Activated naive CD8-positive, alpha-beta T cell treated with anti-CD3 and anti-CD28 coated beads, Interleukin-2, amount 10 ng/mL, durations not matched to agents 7 days and 5 days (primary cell): ENCODE measurements at regions not wholly inside any gene's neighbourhood (a gene's known extent, or its start where the extent isn't known, plus 50 kb on each side); places are given as distances from the start of the nearest gene placed in this dataset.
"Not testable (repeated sequence)": the region's sequence is repeated elsewhere in the genome, so short reads cannot be mapped to it uniquely, and the experiment has no call there.

ENCODE experiments used
- ATAC-seq: fragments of 150-1000 bp; cut with Tn5 transposase; one replicate; pipeline ENCODE4 v1.10.0; 2021; ENCODE audit warnings: low read depth, moderate library complexity
- POLR2A ChIA-PET: fragments of 350-600 bp; sonication (Branson Sonifier 250); formaldehyde crosslinking; loops from one replicate; lab custom pipeline; 2021; ENCODE audit warnings: antibody characterized with exemption; lab: Charles Lee
- DNase-seq: peaks from one replicate; pipeline ENCODE4 v3.0.0; 2021
- H3K27ac Mint-ChIP-seq: one replicate; pipeline ENCODE4 v1.8.0; 2022; ENCODE audit warnings: mild to moderate bottlenecking, mixed read lengths
- H3K27me3 Mint-ChIP-seq: one replicate; pipeline ENCODE4 v1.8.0; 2022; ENCODE audit warnings: mild to moderate bottlenecking, moderate library complexity, mixed read lengths
- H3K36me3 Mint-ChIP-seq: one replicate; pipeline ENCODE4 v1.8.0; 2021; ENCODE audit warnings: mild to moderate bottlenecking, mixed read lengths
- H3K4me1 Mint-ChIP-seq: one replicate; pipeline ENCODE4 v1.8.0; 2021; ENCODE audit warnings: mixed read lengths
- H3K4me3 Mint-ChIP-seq: one replicate; pipeline ENCODE4 v1.8.0; 2022; ENCODE audit warnings: mild to moderate bottlenecking, moderate library complexity, mixed read lengths
- H3K9me3 Mint-ChIP-seq: one replicate; pipeline ENCODE4 v1.8.0; 2021; ENCODE audit warnings: mixed read lengths

GRCh38 chr16:59013930-59014329 is 279.8 kb upstream of the GOT2 start:
- Mint-ChIP-seq H3K9me3 (no peaks in the 10 kb centered on the region), H3K27ac (no peak overlapping the region), H3K27me3 (no peaks in the 10 kb centered on the region), H3K4me1 (no peaks in the 10 kb centered on the region), H3K4me3 (no peak overlapping the region), H3K36me3 (no peaks in the 10 kb centered on the region)
- POLR2A ChIA-PET = no interaction called here
- DNase-seq (no peak), ATAC-seq (no peak)

- no peaks in the 10 kb centered on the region for H3K27me3 Mint-ChIP-seq
- DNase-seq = no peak
- ATAC-seq = no peak
- H3K4me3 Mint-ChIP-seq = no peak overlapping the region
- peaks cover 1% of the 10 kb centered on the region for H3K9me3 Mint-ChIP-seq
- H3K36me3 Mint-ChIP-seq = no peaks in the 10 kb centered on the region
- no peak overlapping the region for H3K27ac Mint-ChIP-seq
- POLR2A ChIA-PET = no interaction called here
- H3K4me1 Mint-ChIP-seq = no peaks in the 10 kb centered on the region
Measured at GRCh38 chr16:58999762-59000161, 265.6 kb upstream of the GOT2 start.

- H3K36me3 Mint-ChIP-seq, DNase-seq, H3K27me3 Mint-ChIP-seq, H3K27ac Mint-ChIP-seq, H3K4me1 Mint-ChIP-seq, H3K4me3 Mint-ChIP-seq, ATAC-seq, POLR2A ChIA-PET, H3K9me3 Mint-ChIP-seq: not testable (repeated sequence)
Measured at GRCh38 chr16:58992755-58993154, 258.6 kb upstream of the GOT2 start.

GRCh38 chr16:58983181-58983965 is 249.3 kb upstream of the GOT2 start:
- H3K27me3 Mint-ChIP-seq, H3K27ac Mint-ChIP-seq, H3K4me1 Mint-ChIP-seq, H3K36me3 Mint-ChIP-seq, H3K4me3 Mint-ChIP-seq, DNase-seq, POLR2A ChIA-PET, ATAC-seq: not testable (repeated sequence)
- H3K9me3 Mint-ChIP-seq = peaks cover 11% of the 10 kb centered on the region

GRCh38 chr16:58970775-58971174 is 236.7 kb upstream of the GOT2 start:
- Mint-ChIP-seq H3K27me3 (no peaks in the 10 kb centered on the region), H3K36me3 (no peaks in the 10 kb centered on the region), H3K27ac (no peak overlapping the region), H3K9me3 (no peaks in the 10 kb centered on the region), H3K4me3 (no peak overlapping the region), H3K4me1 (no peaks in the 10 kb centered on the region)
- DNase-seq = no peak
- POLR2A ChIA-PET = no interaction called here
- no peak for ATAC-seq

GRCh38 chr16:58963479-58963878 is 229.4 kb upstream of the GOT2 start:
- ATAC-seq = no peak
- POLR2A ChIA-PET = no interaction called here
- no peaks in the 10 kb centered on the region for H3K36me3 Mint-ChIP-seq

GRCh38 chr16:58962811-58963210 is 228.7 kb upstream of the GOT2 start:
- no peaks in the 10 kb centered on the region for H3K27me3 Mint-ChIP-seq
- POLR2A ChIA-PET = no interaction called here
- no peak for ATAC-seq
- H3K4me3 Mint-ChIP-seq = no peak overlapping the region
- H3K36me3 Mint-ChIP-seq = no peaks in the 10 kb centered on the region
- no peak for DNase-seq
- H3K4me1 Mint-ChIP-seq = no peaks in the 10 kb centered on the region
- H3K9me3 Mint-ChIP-seq = peaks cover 4% of the 10 kb centered on the region
- H3K27ac Mint-ChIP-seq = no peak overlapping the region

More at GRCh38 chr16:58963479-58963878, 229.4 kb upstream of the GOT2 start:
- Mint-ChIP-seq H3K9me3 (peaks cover 4% of the 10 kb centered on the region), H3K27ac (no peak overlapping the region), H3K4me3 (no peak overlapping the region), H3K27me3 (no peaks in the 10 kb centered on the region), H3K4me1 (no peaks in the 10 kb centered on the region)
- no peak for DNase-seq

- no peaks in the 10 kb centered on the region for H3K4me1 Mint-ChIP-seq
- no peak for ATAC-seq
- POLR2A ChIA-PET = no interaction called here
Measured at GRCh38 chr16:58960484-58960883, 226.4 kb upstream of the GOT2 start.

GRCh38 chr16:58960034-58960433 is 225.9 kb upstream of the GOT2 start:
- Mint-ChIP-seq H3K4me3 (no peak overlapping the region), H3K27me3 (peaks cover 2% of the 10 kb centered on the region), H3K36me3 (no peaks in the 10 kb centered on the region), H3K9me3 (peaks cover 4% of the 10 kb centered on the region), H3K27ac (no peak overlapping the region), H3K4me1 (no peaks in the 10 kb centered on the region)
- ATAC-seq (no peak), DNase-seq (no peak)
- POLR2A ChIA-PET = no interaction called here

More at GRCh38 chr16:58960484-58960883, 226.4 kb upstream of the GOT2 start:
- H3K27ac Mint-ChIP-seq = no peak overlapping the region
- no peaks in the 10 kb centered on the region for H3K36me3 Mint-ChIP-seq
- H3K27me3 Mint-ChIP-seq = peaks cover 2% of the 10 kb centered on the region
- H3K9me3 Mint-ChIP-seq = peaks cover 4% of the 10 kb centered on the region
- DNase-seq = no peak
- no peak overlapping the region for H3K4me3 Mint-ChIP-seq

GRCh38 chr16:58958749-58959148 is 224.6 kb upstream of the GOT2 start:
- no peaks in the 10 kb centered on the region for H3K36me3 Mint-ChIP-seq
- DNase-seq = no peak
- no peaks in the 10 kb centered on the region for H3K9me3 Mint-ChIP-seq
- no peak for ATAC-seq
- H3K27ac Mint-ChIP-seq = no peak overlapping the region
- no peaks in the 10 kb centered on the region for H3K4me1 Mint-ChIP-seq
- peaks cover 2% of the 10 kb centered on the region for H3K27me3 Mint-ChIP-seq
- POLR2A ChIA-PET = no interaction called here
- no peak overlapping the region for H3K4me3 Mint-ChIP-seq

GRCh38 chr16:58948244-58948643 is 214.1 kb upstream of the GOT2 start:
- Mint-ChIP-seq H3K27me3 (no peaks in the 10 kb centered on the region), H3K9me3 (peaks cover 12% of the 10 kb centered on the region), H3K4me3 (no peak overlapping the region), H3K27ac (no peak overlapping the region), H3K4me1 (no peaks in the 10 kb centered on the region), H3K36me3 (no peaks in the 10 kb centered on the region)
- ATAC-seq (no peak), DNase-seq (no peak)
- POLR2A ChIA-PET = no interaction called here

- DNase-seq (no peak), ATAC-seq (no peak)
- Mint-ChIP-seq H3K4me1 (no peaks in the 10 kb centered on the region), H3K4me3 (no peak overlapping the region), H3K9me3 (peaks cover 2% of the 10 kb centered on the region), H3K36me3 (no peaks in the 10 kb centered on the region), H3K27me3 (no peaks in the 10 kb centered on the region), H3K27ac (no peak overlapping the region)
- POLR2A ChIA-PET = no interaction called here
Measured at GRCh38 chr16:58940609-58941008, 206.5 kb upstream of the GOT2 start.

GRCh38 chr16:58938811-58939210 is 204.7 kb upstream of the GOT2 start:
- POLR2A ChIA-PET = no interaction called here
- H3K4me3 Mint-ChIP-seq = no peak overlapping the region
- no peaks in the 10 kb centered on the region for H3K4me1 Mint-ChIP-seq
- H3K27me3 Mint-ChIP-seq = no peaks in the 10 kb centered on the region
- H3K27ac Mint-ChIP-seq = no peak overlapping the region
- ATAC-seq = no peak
- H3K36me3 Mint-ChIP-seq = no peaks in the 10 kb centered on the region
- peaks cover 2% of the 10 kb centered on the region for H3K9me3 Mint-ChIP-seq
- no peak for DNase-seq

GRCh38 chr16:58937661-58938060 is 203.5 kb upstream of the GOT2 start:
- H3K4me3 Mint-ChIP-seq = no peak overlapping the region

More at GRCh38 chr16:58937661-58938060, 203.5 kb upstream of the GOT2 start:
- Mint-ChIP-seq H3K4me1 (no peaks in the 10 kb centered on the region), H3K36me3 (no peaks in the 10 kb centered on the region), H3K27ac (no peak overlapping the region), H3K27me3 (no peaks in the 10 kb centered on the region), H3K9me3 (peaks cover 2% of the 10 kb centered on the region)
- ATAC-seq (no peak), DNase-seq (no peak)
- POLR2A ChIA-PET = no interaction called here
